LNCAP (cell line): ENCODE measurements at regions not wholly inside any gene's neighbourhood (a gene's known extent, or its start where the extent isn't known, plus 50 kb on each side); places are given as distances from the start of the nearest gene placed in this dataset.

Experiments
- TF ChIP-seq, protein P1 (sequence below): fragments of 450-650 bp; IDR thresholded peaks from 2 replicates; pipeline ENCODE4 v1.5.1; 2017; ENCODE audit warnings: mild to moderate bottlenecking

DNA sequence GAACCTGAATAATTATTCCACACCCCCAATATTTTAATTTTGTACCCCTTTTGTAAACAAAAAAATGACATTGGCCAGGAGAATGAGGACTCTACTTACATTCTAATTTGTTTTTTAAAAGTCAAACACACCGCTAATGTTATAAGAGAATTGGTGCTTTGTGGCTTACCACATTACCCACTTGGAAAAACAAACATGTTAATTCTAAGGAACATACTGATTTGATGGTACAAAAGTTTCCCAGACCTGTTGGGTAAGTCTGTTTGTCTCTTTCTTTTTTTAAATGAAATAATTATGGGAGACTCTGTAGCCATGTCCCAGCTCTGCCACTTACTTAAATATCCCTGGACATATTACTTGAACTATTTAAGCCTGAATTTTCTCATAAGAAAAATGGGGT, 352.5 kb upstream of the C2CD4B start:
- TF ChIP-seq, protein P1, sequence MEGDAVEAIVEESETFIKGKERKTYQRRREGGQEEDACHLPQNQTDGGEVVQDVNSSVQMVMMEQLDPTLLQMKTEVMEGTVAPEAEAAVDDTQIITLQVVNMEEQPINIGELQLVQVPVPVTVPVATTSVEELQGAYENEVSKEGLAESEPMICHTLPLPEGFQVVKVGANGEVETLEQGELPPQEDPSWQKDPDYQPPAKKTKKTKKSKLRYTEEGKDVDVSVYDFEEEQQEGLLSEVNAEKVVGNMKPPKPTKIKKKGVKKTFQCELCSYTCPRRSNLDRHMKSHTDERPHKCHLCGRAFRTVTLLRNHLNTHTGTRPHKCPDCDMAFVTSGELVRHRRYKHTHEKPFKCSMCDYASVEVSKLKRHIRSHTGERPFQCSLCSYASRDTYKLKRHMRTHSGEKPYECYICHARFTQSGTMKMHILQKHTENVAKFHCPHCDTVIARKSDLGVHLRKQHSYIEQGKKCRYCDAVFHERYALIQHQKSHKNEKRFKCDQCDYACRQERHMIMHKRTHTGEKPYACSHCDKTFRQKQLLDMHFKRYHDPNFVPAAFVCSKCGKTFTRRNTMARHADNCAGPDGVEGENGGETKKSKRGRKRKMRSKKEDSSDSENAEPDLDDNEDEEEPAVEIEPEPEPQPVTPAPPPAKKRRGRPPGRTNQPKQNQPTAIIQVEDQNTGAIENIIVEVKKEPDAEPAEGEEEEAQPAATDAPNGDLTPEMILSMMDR = no peak

DNA sequence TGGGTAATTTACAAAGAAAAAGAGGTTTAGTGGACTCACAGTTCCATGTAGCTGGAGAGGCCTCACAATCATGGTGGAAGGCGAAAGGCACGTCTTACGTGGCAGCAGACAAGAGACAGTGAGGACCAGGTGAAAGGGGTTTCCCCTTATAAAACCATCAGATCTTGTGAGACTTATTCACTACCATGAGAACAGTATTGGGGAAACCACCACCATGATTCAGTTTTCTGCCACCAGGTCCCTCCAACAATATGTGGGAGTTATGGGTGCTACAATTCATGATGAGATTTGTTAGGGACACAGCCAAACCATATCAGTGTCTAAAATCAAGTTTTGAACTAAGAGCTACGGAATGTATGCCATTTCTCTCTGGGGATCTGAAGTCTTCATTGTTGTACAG, 354.8 kb upstream of the C2CD4B start:
- TF ChIP-seq, protein P1 = no peak

DNA sequence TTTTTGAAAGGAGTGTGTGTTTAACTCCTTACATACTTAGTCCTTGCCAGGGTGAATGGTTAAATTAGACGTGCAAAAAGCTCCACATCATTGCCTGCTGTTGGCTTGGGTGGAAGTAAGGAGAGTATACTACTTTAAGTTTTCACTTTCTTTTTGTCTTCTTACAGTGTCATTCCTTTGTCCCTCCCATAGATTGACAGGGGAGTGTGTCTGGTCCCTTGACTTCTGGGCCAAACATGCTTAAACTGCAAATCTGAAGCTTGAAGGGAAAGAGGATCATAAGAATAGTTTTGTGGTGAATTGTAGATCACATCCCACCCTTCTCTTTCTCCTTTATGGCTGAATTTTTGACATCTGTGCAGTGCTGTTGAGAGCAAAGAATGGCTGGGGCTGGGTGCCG, 355.8 kb upstream of the C2CD4B start:
- TF ChIP-seq, protein P1 = no peak

DNA sequence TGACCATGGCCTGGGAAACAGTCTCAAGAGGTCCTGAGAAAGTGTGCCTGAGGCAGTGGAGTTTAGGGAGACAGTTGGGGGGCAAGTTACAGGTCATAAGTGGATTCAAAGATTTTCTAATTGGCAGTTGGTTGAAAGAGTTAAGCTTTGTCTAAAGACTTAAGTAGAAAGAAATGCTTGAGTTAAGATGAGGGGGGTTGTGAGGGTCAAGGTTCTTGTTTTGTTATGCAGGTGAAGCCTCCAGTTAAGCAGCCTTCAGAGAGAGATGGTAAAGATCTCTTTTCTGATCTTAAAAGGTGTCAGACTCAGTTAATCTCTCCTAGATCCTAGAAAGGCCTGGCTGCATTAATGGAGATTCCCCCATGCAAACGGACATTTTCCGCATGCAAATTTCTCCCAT, 356.3 kb upstream of the C2CD4B start:
- TF ChIP-seq, protein P1 = no peak

DNA sequence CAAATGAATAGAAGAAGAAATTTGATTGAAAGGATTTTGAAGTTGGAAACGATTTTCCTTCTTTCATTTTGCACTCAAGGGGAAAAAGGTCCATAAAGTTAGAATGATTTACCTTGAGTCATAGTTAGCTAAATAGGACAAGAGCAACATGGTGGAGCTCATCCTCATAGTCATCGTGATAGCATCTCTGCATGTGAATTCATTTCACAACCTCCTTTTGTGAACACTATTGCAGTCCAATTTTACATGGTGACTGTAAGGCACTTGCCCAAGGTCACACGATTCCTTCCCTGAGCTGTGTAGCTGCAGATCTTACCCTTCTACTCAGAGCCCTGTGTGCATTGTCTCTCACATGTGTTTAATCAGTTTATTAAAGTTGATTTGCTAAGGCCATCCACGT, 359.8 kb upstream of the C2CD4B start:
- TF ChIP-seq, protein P1 = no peak

DNA sequence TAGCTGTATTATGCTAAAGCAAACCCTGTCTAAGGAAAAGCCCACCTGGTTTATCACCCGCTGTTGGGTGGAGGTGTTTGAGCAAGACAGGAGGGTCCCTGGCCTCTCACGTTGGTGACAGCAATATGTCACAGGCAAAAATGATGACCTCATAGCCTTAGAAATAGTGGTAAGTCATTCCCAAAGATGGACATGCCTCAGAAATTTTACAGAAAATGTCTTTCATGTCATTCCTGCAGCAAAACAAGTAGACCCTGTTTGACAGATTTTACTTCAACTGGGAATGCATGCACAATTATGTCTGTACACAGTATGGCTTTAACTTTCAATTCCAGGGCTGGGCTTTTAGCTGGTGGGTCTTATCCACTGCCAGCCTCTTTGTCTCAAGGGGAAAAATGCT, 362.3 kb upstream of the C2CD4B start:
- TF ChIP-seq, protein P1 = no peak

DNA sequence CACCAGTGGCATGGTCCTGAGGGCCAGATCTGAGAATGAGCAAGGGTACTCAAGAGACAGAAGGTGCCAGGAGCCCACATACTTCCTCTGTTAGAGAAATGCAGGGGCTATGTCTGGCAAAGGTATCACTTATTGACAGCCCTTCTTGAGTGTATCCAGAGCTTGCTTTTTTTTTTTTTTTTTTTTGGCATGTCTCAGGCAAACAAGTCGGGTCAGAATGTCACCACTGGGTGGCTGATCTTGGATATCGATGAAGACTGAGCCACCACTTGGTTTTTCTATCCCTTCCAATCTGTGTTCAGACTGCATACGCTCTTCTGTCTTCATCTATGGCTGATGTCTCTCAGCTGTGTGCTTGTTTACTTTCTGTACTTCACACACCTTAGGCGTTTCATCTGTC, 363.4 kb upstream of the C2CD4B start:
- TF ChIP-seq, protein P1 = no peak

DNA sequence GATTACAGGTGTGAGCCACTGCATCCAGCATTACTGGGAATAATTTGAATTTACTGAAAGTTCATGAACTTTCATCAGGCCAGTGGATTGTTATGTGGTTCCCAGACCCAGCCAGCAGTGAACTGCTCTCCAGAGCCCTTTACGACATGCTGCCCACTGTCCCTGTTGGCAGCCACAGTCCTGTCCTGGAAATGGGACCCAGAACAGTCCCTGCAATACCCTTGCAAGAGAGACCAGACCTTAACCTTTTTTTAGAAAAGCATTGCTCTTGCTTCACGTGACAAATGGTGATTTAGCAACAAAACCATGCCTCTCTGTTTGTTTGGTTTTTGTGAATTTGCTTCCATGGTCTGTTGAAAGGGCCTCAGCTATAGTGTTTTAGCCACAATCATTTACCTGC, 367.3 kb upstream of the C2CD4B start:
- TF ChIP-seq, protein P1 = no peak
